IPS DF 6.9 (cell line): ENCODE measurements at regions not wholly inside any gene's neighbourhood (a gene's known extent, or its start where the extent isn't known, plus 50 kb on each side); places are given as distances from the start of the nearest gene placed in this dataset.

ENCODE experiments used
- DNase-seq: peaks from one replicate; pipeline ENCODE4 v3.0.0-alpha.2; 2013; ENCODE audit warnings: low read depth, low spot score
- H3K27ac ChIP-seq: one replicate; pipeline ENCODE4 v1.5.1; 2013; ENCODE audit warnings: low read length, control low read depth
- H3K27me3 ChIP-seq: 2 replicates; pipeline ENCODE4 v1.6.1; 2013; ENCODE audit warnings: mild to moderate bottlenecking, low read length; ENCODE audit not compliant: control insufficient read depth, insufficient read depth
- H3K36me3 ChIP-seq: 2 replicates; pipeline ENCODE4 v1.6.1; 2013; ENCODE audit warnings: low read length; ENCODE audit not compliant: control insufficient read depth, insufficient read depth
- H3K4me1 ChIP-seq: 2 replicates; pipeline ENCODE4 v1.6.1; 2013; ENCODE audit warnings: low read length; ENCODE audit not compliant: control insufficient read depth, insufficient read depth
- H3K4me3 ChIP-seq: 2 replicates; pipeline ENCODE4 v1.5.1; 2013; ENCODE audit warnings: mild to moderate bottlenecking, low read length
- H3K9me3 ChIP-seq: 2 replicates; pipeline ENCODE4 v1.6.1; 2013; ENCODE audit warnings: low read length, inconsistent platforms; ENCODE audit not compliant: control insufficient read depth, insufficient read depth
- WGBS: extraction: QIAGEN DNeasy Blood & Tissue Kit; methylation state at CpG from one replicate; pipeline ENCODE4 v1.1.7; 2013; ENCODE audit warnings: mixed read lengths, missing lambda C conversion rate; ENCODE audit not compliant: insufficient read length, insufficient coverage; 5-methylcytosine and 5-hydroxymethylcytosine counted together

DNA sequence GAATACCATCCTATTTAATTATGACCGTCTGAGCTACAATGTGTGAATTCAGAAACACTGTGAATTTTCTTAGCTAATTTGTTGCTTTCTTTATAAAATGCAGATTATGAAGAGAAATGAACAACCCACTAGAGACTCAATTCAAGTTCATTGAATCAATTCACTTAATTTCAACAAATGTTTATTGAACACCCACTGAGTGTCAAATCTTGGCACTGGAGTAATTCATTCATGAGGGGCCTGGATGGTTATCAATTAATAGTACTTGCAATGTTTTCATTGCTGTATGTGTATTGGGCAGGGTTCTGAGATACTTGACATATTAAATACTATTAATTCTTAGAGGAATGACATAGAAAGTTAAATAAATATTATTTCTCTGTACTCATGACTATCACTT, 789.4 kb downstream of the STPG2 start:
- Histone ChIP-seq H3K4me3 (no peak overlapping the region), H3K4me1 (no peaks in the 10 kb centered on the region), H3K27ac (no peak overlapping the region), H3K36me3 (no peaks in the 10 kb centered on the region), H3K9me3 (0 out of 2 replicates have a peak, but pooled peaks cover 2% of the 10 kb centered on the region), H3K27me3 (no peaks in the 10 kb centered on the region)
- DNase-seq = no peak
- WGBS = no CpG with 5 or more reads among the region's 1 CpG

DNA sequence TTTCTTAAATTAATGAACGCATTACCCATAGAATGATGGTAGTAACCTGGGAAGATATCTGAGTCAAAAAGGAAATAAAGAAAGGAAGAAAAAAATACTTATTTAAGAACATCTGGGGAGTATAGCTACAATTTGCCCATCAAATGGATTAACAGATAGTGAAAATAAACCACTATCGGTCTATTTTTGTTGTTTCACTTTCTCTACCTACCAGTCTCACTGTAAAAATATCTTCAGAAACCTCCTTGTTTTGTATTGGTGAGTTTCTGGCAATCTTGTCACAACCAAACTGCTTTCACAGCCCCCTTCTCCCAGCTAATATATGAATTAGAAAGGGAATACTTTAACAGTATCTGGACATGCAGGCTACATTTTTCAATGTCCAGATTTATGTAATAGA, 783.5 kb downstream of the STPG2 start:
- H3K27ac ChIP-seq = no peak overlapping the region
- WGBS = no CpG with 5 or more reads among the region's 2 CpGs
- DNase-seq = no peak
- H3K9me3 ChIP-seq = 0 out of 2 replicates have a peak, but pooled peaks cover 2% of the 10 kb centered on the region
- no peaks in the 10 kb centered on the region for H3K4me1 ChIP-seq
- no peak overlapping the region for H3K4me3 ChIP-seq
- no peaks in the 10 kb centered on the region for H3K36me3 ChIP-seq
- no peaks in the 10 kb centered on the region for H3K27me3 ChIP-seq

DNA sequence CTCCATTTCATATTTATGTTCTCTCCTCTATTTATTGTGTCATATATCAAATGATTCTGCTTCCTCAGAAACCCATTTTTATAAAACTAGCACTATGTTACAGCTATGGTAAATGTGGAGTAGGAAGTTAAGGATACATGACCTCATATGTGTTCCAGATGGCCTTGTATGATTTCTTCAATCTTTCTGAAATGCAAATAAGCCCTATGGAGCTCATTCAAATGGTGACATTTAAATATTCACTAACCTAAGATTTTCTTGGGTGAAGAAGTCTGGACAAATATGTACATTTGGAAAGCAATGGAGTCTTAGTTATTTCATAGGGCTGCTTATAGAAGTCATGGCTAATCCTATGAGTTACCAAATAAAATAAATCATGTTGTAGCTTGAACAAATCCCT, 782.5 kb downstream of the STPG2 start:
- Histone ChIP-seq H3K9me3 (0 out of 2 replicates have a peak, but pooled peaks cover 2% of the 10 kb centered on the region), H3K4me3 (no peak overlapping the region), H3K27ac (no peak overlapping the region), H3K4me1 (no peaks in the 10 kb centered on the region), H3K36me3 (no peaks in the 10 kb centered on the region), H3K27me3 (no peaks in the 10 kb centered on the region)
- DNase-seq = no peak

DNA sequence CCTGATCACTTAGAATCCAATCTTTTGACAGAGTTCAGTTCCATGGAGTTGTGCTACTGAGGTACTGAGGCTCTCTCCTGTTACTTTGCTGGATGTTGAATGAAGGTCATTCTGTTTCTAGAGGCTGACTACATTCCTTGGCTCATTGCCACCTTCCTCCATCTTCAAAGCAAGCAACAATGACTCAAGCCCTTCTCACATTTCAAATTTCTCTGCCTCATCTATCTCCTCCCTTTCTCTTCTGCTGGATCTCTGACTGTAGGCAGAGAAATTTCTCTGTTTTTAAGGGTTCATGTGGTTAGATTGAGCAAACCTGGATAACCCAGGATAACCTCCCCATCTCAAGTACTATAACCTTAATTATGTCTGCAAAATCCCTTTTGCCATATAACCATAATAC, 775.4 kb downstream of the STPG2 start:
- H3K4me1 ChIP-seq = no peaks in the 10 kb centered on the region

DNA sequence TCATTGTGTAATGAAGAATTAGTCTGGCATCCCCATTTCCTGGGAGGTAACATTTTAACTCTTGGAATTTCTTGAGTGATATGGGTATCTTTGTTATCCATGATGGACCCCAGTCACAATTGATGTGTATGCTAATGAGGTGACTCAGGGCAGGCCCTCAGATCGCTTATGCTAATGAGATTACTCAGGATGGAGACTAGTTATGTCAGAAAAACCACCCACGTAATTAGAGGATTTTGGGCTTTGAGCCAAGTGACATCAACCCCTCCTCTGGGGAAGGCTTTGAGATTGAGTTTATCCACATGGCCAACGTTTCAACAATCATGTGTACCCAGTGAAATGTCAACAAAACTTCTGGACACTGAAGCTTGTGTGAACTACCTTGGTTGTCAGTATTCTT, 772.7 kb downstream of the STPG2 start:
- WGBS = no CpG with 5 or more reads among the region's 3 CpGs
- no peak for DNase-seq
- no peaks in the 10 kb centered on the region for H3K36me3 ChIP-seq
- no peaks in the 10 kb centered on the region for H3K9me3 ChIP-seq
- no peak overlapping the region for H3K27ac ChIP-seq
- no peaks in the 10 kb centered on the region for H3K4me1 ChIP-seq
- H3K27me3 ChIP-seq = no peaks in the 10 kb centered on the region
- no peak overlapping the region for H3K4me3 ChIP-seq

More for the DNA sequence above, 775.4 kb downstream of the STPG2 start:
- Histone ChIP-seq H3K27me3 (no peaks in the 10 kb centered on the region), H3K9me3 (no peaks in the 10 kb centered on the region), H3K4me3 (no peak overlapping the region), H3K36me3 (no peaks in the 10 kb centered on the region), H3K27ac (no peak overlapping the region)
- no peak for DNase-seq

DNA sequence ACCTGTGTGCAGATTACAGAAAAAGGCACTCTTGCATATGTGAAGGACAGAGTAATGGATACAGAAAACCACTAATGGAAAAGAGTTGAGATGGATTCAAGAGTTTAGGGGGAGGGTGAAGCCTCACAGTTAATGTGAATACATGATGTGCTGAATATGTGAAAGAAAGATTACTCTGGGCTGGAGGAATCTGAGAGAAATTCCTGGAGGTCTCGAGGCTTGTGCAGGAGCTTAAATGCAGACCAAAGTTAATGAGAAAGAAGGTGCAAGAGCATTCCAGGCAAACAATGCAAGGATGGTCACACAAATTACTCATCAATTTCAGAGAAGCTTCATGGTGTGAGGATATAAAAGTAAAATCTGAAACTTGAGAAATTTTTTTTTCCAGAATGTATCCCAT, 768.8 kb downstream of the STPG2 start:
- Histone ChIP-seq H3K4me1 (no peaks in the 10 kb centered on the region), H3K27ac (no peak overlapping the region), H3K9me3 (no peaks in the 10 kb centered on the region), H3K36me3 (no peaks in the 10 kb centered on the region), H3K27me3 (no peaks in the 10 kb centered on the region), H3K4me3 (no peak overlapping the region)
- DNase-seq = no peak
- WGBS = no CpG with 5 or more reads among the region's 1 CpG

DNA sequence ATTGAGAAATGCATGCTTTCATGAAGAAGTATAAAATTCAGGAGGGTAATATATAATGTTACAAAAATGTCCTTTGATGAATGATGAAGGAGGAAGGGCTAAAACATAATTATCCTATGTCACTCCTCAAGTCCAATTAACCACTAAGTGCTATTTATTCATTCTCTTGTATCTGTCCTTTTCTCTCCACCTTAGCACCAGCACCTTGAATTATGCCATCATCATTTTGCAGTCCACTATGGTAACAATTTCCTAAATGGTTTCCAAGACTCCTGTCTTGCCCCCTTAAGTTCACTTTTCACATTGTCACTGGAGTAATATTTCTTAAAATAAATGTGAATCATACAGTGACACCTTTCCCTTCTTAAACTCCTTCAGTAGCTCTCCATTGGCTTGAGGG, 756.3 kb downstream of the STPG2 start:
- Histone ChIP-seq H3K9me3 (no peaks in the 10 kb centered on the region), H3K27ac (no peak overlapping the region), H3K27me3 (no peaks in the 10 kb centered on the region), H3K4me1 (no peaks in the 10 kb centered on the region), H3K4me3 (no peak overlapping the region), H3K36me3 (no peaks in the 10 kb centered on the region)
- DNase-seq = no peak

DNA sequence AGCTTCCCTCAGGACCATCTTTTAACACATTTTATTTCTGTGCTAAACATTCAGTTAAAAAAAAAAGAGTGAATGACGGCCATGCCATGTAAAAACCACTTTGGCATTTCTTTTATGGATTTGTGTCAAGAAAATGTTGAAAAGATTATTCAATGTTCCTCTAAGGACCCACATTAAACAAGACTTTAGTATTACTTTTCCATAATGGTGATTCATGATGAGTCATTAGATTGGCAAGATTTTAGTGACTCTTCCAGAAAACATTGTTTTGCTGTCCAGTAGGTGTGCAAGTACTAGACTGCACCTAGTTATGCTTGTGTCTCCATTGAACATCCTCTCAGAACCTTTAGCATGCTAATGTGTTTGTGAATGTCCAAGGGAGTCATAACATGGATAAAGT, 748.6 kb downstream of the STPG2 start:
- no peaks in the 10 kb centered on the region for H3K27me3 ChIP-seq
- DNase-seq = no peak
- no peaks in the 10 kb centered on the region for H3K4me1 ChIP-seq
- no peak overlapping the region for H3K27ac ChIP-seq
- no peaks in the 10 kb centered on the region for H3K36me3 ChIP-seq
- WGBS = no CpG with 5 or more reads among the region's 1 CpG
- H3K9me3 ChIP-seq = no peaks in the 10 kb centered on the region
- no peak overlapping the region for H3K4me3 ChIP-seq

DNA sequence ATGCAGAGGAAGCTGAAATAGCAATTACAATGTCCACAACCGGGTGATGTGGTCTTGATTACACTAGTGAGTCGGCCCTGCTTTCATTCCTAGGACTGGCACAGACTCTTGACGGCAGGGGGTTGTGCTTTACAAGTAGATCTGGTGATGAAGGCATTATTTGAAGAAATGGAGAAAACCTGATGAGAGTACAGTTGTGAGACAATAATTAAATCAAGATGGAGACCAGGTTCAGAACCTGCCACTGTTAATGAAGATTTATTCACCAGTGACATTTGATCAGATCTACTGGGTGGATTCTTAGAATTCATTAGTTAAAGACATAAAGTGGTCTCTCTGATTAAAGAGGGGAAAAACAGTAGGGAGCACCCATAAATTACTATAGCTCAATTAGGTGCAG, 747.2 kb downstream of the STPG2 start:
- H3K4me1 ChIP-seq = no peaks in the 10 kb centered on the region
- H3K36me3 ChIP-seq = no peaks in the 10 kb centered on the region
- H3K9me3 ChIP-seq = no peaks in the 10 kb centered on the region
- no peaks in the 10 kb centered on the region for H3K27me3 ChIP-seq
- H3K27ac ChIP-seq = no peak overlapping the region
- H3K4me3 ChIP-seq = no peak overlapping the region
- no CpG with 5 or more reads among the region's 3 CpGs for WGBS
- DNase-seq = no peak

DNA sequence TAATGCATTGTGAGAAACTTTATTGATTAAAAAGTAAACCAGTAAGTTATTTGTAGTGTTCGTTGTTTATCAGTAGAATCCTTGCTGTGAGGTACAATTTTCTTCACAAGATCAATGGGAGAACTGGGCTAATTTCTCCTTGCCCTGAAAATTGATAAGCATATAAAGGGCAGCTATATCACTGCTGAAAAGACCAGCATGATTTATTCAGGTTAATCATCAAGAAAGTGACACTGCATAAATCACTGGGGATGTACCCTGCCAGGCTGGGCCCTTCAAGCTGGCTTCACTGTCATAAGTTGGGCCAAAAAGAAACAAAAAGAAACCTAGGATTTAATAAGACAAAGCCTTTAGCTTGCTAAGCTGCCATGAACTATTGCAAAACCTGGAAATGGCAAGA, 746.7 kb downstream of the STPG2 start:
- Histone ChIP-seq H3K27ac (no peak overlapping the region), H3K4me1 (no peaks in the 10 kb centered on the region), H3K9me3 (no peaks in the 10 kb centered on the region), H3K36me3 (no peaks in the 10 kb centered on the region), H3K27me3 (no peaks in the 10 kb centered on the region), H3K4me3 (no peak overlapping the region)
- WGBS = no CpG with 5 or more reads among the region's 1 CpG
- no peak for DNase-seq

DNA sequence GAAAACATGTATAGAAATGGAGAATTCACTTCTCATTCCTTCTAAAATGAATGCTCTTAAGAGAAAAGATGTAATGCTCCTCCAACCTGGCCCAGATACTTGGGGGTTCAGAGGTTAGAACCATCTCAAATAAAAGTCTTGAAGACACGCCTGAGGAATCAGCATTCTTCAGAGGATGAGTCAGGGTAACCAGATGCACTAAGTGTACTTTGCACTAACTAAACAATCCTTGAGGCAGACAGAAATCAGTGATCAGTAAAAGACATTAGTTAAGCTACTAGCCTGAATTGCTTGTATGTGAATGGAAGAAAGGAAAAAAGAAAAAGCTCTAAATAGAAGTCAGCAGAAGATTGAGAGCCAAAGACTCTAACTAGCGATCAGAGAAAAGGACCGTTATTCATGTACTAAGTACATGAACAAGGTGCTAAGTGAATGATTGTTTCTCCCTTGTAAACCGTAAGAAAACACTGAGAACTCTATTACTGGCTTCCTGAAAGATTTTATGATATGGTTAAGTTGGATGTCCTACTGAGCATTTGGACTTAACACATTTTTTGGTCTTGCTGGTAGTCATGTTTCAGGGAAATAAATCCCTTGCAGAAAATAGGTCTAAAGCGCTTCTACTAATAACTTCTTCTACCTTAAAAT, 738.3 kb downstream of the STPG2 start:
- no peak for DNase-seq

More for the DNA sequence above, 738.3 kb downstream of the STPG2 start:
- no peaks in the 10 kb centered on the region for H3K9me3 ChIP-seq
- H3K27me3 ChIP-seq = no peaks in the 10 kb centered on the region
- no peak overlapping the region for H3K4me3 ChIP-seq
- H3K4me1 ChIP-seq = no peaks in the 10 kb centered on the region
- H3K36me3 ChIP-seq = no peaks in the 10 kb centered on the region
- H3K27ac ChIP-seq = no peak overlapping the region
- WGBS = no CpG with 5 or more reads among the region's 5 CpGs
